ENCODE measurements at regions not wholly inside any gene's neighbourhood (a gene's known extent, or its start where the extent isn't known, plus 50 kb on each side); places are given as distances from the start of the nearest gene placed in this dataset.

DNA sequence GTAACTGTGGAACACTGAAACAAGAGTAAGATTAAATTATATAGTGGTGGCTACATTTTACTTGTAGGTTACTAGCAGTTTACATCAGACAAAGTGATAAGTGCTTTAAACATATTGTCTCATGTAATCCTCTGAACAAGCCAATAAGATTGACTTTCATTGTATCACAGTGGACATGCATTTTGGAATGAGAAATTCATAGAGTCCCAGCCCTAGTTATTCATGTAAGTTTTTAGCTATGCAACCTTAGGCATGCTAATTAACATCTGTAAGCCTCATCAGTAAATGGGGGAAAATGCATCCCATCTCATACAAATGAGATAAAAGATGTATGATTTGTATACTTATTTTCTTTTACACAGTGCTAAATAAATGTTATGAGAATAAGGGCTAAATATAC, 1038.1 kb upstream of the ADGRL4 start:
- FAIRE-seq: no peak
- TF ChIP-seq CEBPB (IDR thresholded peaks at IDR 0.05; ENCODE audit: low read depth, low read length): no peak
- no peak for TF ChIP-seq SIN3A (conservative IDR thresholded peaks at IDR 0.05 in 1 of 2, IDR thresholded peaks at IDR 0.05 in 1 of 2; ENCODE audit: low read depth in 1 of 2, low read length in 2 of 2)
- TF ChIP-seq SIX5 (IDR thresholded peaks at IDR 0.05; ENCODE audit: low read depth, low read length): no peak
- no peak for TF ChIP-seq ASH2L (IDR thresholded peaks at IDR 0.05; ENCODE audit: low read length)
- TF ChIP-seq TAF1 (IDR thresholded peaks at IDR 0.05; ENCODE audit: low read depth, low read length): no peak
- TF ChIP-seq, protein P1, sequence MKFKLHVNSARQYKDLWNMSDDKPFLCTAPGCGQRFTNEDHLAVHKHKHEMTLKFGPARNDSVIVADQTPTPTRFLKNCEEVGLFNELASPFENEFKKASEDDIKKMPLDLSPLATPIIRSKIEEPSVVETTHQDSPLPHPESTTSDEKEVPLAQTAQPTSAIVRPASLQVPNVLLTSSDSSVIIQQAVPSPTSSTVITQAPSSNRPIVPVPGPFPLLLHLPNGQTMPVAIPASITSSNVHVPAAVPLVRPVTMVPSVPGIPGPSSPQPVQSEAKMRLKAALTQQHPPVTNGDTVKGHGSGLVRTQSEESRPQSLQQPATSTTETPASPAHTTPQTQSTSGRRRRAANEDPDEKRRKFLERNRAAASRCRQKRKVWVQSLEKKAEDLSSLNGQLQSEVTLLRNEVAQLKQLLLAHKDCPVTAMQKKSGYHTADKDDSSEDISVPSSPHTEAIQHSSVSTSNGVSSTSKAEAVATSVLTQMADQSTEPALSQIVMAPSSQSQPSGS (IDR thresholded peaks at IDR 0.05; ENCODE audit: low read length): no peak
- TF ChIP-seq FOSL1 (IDR thresholded peaks at IDR 0.05; ENCODE audit: insufficient read depth, low read depth, low read length): no peak
- no peak for TF ChIP-seq TAF7 (optimal IDR thresholded peaks at IDR 0.05; ENCODE audit: borderline replicate concordance, low read depth, low read length)
- no peak for TF ChIP-seq CTBP2 (IDR thresholded peaks at IDR 0.05; ENCODE audit: borderline replicate concordance, insufficient read depth, insufficient read length, low read length)
- TF ChIP-seq JUN (IDR thresholded peaks at IDR 0.05; ENCODE audit: low read depth, low read length): no peak
- TF ChIP-seq GABPA (IDR thresholded peaks at IDR 0.05; ENCODE audit: borderline replicate concordance, insufficient read depth, low read length): no peak
- no peak for TF ChIP-seq BACH1 (IDR thresholded peaks at IDR 0.05; ENCODE audit: low read length)
- TF ChIP-seq ZNF274 (IDR thresholded peaks at IDR 0.05; ENCODE audit: borderline replicate concordance, extremely low read depth, low read length): no peak
- TF ChIP-seq MAFK (IDR thresholded peaks at IDR 0.05; ENCODE audit: low read depth, low read length): no peak

More for the DNA sequence above, 1038.1 kb upstream of the ADGRL4 start:
- Histone ChIP-seq H3K23me2 (ENCODE audit: low read depth, low read length) (no peaks in the 10 kb centered on the region), H3K23ac (ENCODE audit: insufficient read length) (no peak overlapping the region), H2BK5ac (ENCODE audit: low read depth, low read length) (no peak overlapping the region), H2BK15ac (ENCODE audit: low read length) (no peak overlapping the region), H2BK20ac (ENCODE audit: low read length) (no peak overlapping the region), H2BK120ac (replicated peaks; ENCODE audit: low read depth, low read length) (no peak overlapping the region), H3K27me3 (replicated peaks in 1 of 4; ENCODE audit: control insufficient read depth in 3 of 4, extremely low read depth in 1 of 4, insufficient read depth in 3 of 4, low read length in 3 of 4) (no peaks in the 10 kb centered on the region), H3K27ac (ENCODE audit: low read depth, low read length) (no peak overlapping the region), H3K56ac (replicated peaks; ENCODE audit: insufficient read length, low read depth, low read length) (no peak overlapping the region), H4K91ac (replicated peaks; ENCODE audit: insufficient read length, low read length) (no peak overlapping the region), H3K36me3 (ENCODE audit: control insufficient read depth in 2 of 4, insufficient read depth in 4 of 4, low read length in 3 of 4) (no peaks in the 10 kb centered on the region), H3K9ac (replicated peaks in 1 of 4; ENCODE audit: extremely low read depth in 1 of 4, low read depth in 3 of 4, low read length in 3 of 4) (no peak overlapping the region), H3K4me1 (replicated peaks in 1 of 4; ENCODE audit: control insufficient read depth in 3 of 4, insufficient read depth in 4 of 4, low read length in 3 of 4) (no peaks in the 10 kb centered on the region), H3K79me1 (ENCODE audit: low read depth, low read length) (no peaks in the 10 kb centered on the region), H4K5ac (ENCODE audit: insufficient read length, low read depth, low read length) (no peak overlapping the region), H3K18ac (ENCODE audit: extremely low read depth, low read length) (no peak overlapping the region), H3K4me3 (ENCODE audit: extremely low read depth in 1 of 4, insufficient read depth in 2 of 4, low read depth in 3 of 4, low read length in 4 of 4) (no peak overlapping the region), H3K9me3 (ENCODE audit: insufficient read depth in 2 of 2, low read depth in 1 of 2, low read length in 1 of 2) (no peaks in the 10 kb centered on the region), H4K8ac (ENCODE audit: extremely low read depth, insufficient read depth, low read length) (no peak overlapping the region), H3K14ac (ENCODE audit: insufficient read length) (no peak overlapping the region), H4K20me1 (replicated peaks in 1 of 2; ENCODE audit: control insufficient read depth in 1 of 2, insufficient read depth in 2 of 2, low read length in 2 of 2) (no peaks in the 10 kb centered on the region), H2AK5ac (ENCODE audit: low read depth, low read length) (no peak overlapping the region), H2AFZ (ENCODE audit: low read length) (no peak overlapping the region), H3K4me2 (ENCODE audit: insufficient read depth in 1 of 2, low read depth in 2 of 2, low read length in 2 of 2) (no peak overlapping the region), H3K79me2 (ENCODE audit: control insufficient read depth in 1 of 2, insufficient read depth in 2 of 2, low read length in 2 of 2) (no peaks in the 10 kb centered on the region), H3K4ac (replicated peaks; ENCODE audit: insufficient read length, low read depth, low read length) (no peak overlapping the region), H2BK12ac (ENCODE audit: low read depth, low read length) (no peak overlapping the region)
- no peak for DNase-seq (ENCODE audit: low read depth in 1 of 2, low spot score in 2 of 2)
- POLR2A ChIA-PET (ENCODE audit: partially characterized antibody): no interaction called here
- CTCF ChIA-PET (ENCODE audit: partially characterized antibody): no interaction called here

Measured in H1 (cell line).